ENCODE measurements at regions not wholly inside any gene's neighbourhood (a gene's known extent, or its start where the extent isn't known, plus 50 kb on each side); places are given as distances from the start of the nearest gene placed in this dataset.

- no peaks in the 10 kb centered on the region for H3K9me3 ChIP-seq (ENCODE audit: control insufficient read depth, low read length)
- Mint-ChIP-seq H3K4me1 (no peaks in the 10 kb centered on the region), H3K4me3 (no peak overlapping the region), H3K27me3 (ENCODE audit: insufficient read depth) (peaks cover 12% of the 10 kb centered on the region), H3K36me3 (ENCODE audit: low read depth) (no peaks in the 10 kb centered on the region), H3K9me3 (no peaks in the 10 kb centered on the region), H3K27ac (no peak overlapping the region)
- no peak overlapping the region for H3K27ac ChIP-seq (ENCODE audit: low read depth, low read length)
- TF ChIP-seq CTCF (conservative IDR thresholded peaks at IDR 0.05): no peak
- no peaks in the 10 kb centered on the region for H3K36me3 ChIP-seq (ENCODE audit: control insufficient read depth, insufficient read depth, low read length)
- H3K9ac ChIP-seq (ENCODE audit: extremely low read depth, low read length, poor library complexity, severe bottlenecking): no peak overlapping the region
- H3K4me3 ChIP-seq (ENCODE audit: low read length): no peak overlapping the region
- 90 to 100% methylated on average over 3 to 4 of the region's 4 CpGs for WGBS, 2 experiments (ENCODE audit: insufficient coverage in 1 of 2, insufficient read length in 1 of 2)
- no peak for DNase-seq
- no peaks in the 10 kb centered on the region for H3K27me3 ChIP-seq (ENCODE audit: control insufficient read depth, insufficient read depth, low read length, poor library complexity, severe bottlenecking)
- no peaks in the 10 kb centered on the region for H3K4me1 ChIP-seq (ENCODE audit: control insufficient read depth, insufficient read depth, low read length)
Measured at GRCh38 chr12:78671295-78671694, 193.3 kb upstream of the SYT1 start.

- no peaks in the 10 kb centered on the region for H3K27me3 ChIP-seq (ENCODE audit: control insufficient read depth, insufficient read depth, low read length, poor library complexity, severe bottlenecking)
- Mint-ChIP-seq H3K27me3 (ENCODE audit: insufficient read depth) (peaks cover 12% of the 10 kb centered on the region), H3K4me1 (no peaks in the 10 kb centered on the region), H3K4me3 (no peak overlapping the region), H3K27ac (no peak overlapping the region), H3K36me3 (ENCODE audit: low read depth) (no peaks in the 10 kb centered on the region), H3K9me3 (no peaks in the 10 kb centered on the region)
- no peak overlapping the region for H3K4me3 ChIP-seq (ENCODE audit: low read length)
- WGBS, 2 experiments (ENCODE audit: insufficient coverage in 1 of 2, insufficient read length in 1 of 2): 88 to 100% methylated on average over 1 to 2 of the region's 2 CpGs
- no peaks in the 10 kb centered on the region for H3K9me3 ChIP-seq (ENCODE audit: control insufficient read depth, low read length)
- no peak overlapping the region for H3K9ac ChIP-seq (ENCODE audit: extremely low read depth, low read length, poor library complexity, severe bottlenecking)
- H3K36me3 ChIP-seq (ENCODE audit: control insufficient read depth, insufficient read depth, low read length): no peaks in the 10 kb centered on the region
- TF ChIP-seq CTCF (conservative IDR thresholded peaks at IDR 0.05): peak; percentile 41
- H3K4me1 ChIP-seq (ENCODE audit: control insufficient read depth, insufficient read depth, low read length): no peaks in the 10 kb centered on the region
- H3K27ac ChIP-seq (ENCODE audit: low read depth, low read length): no peak overlapping the region
- peak; percentile 65 for DNase-seq
Measured at GRCh38 chr12:78672033-78672432, 192.5 kb upstream of the SYT1 start.

- Histone ChIP-seq H3K4me1 (ENCODE audit: control insufficient read depth, insufficient read depth, low read length) (no peaks in the 10 kb centered on the region), H3K27ac (ENCODE audit: low read depth, low read length) (no peak overlapping the region), H3K36me3 (ENCODE audit: control insufficient read depth, insufficient read depth, low read length) (no peaks in the 10 kb centered on the region), H3K9me3 (ENCODE audit: control insufficient read depth, low read length) (no peaks in the 10 kb centered on the region), H3K9ac (ENCODE audit: extremely low read depth, low read length, poor library complexity, severe bottlenecking) (no peak overlapping the region), H3K4me3 (ENCODE audit: low read length) (no peak overlapping the region), H3K27me3 (ENCODE audit: control insufficient read depth, insufficient read depth, low read length, poor library complexity, severe bottlenecking) (no peaks in the 10 kb centered on the region)
- no peaks in the 10 kb centered on the region for H3K36me3 Mint-ChIP-seq (ENCODE audit: low read depth)
- peaks cover 7% of the 10 kb centered on the region for H3K4me1 Mint-ChIP-seq
- WGBS, 2 experiments (ENCODE audit: insufficient coverage in 1 of 2, insufficient read length in 1 of 2): 95% methylated on average over 1 of the region's 2 CpGs; no CpG with 5 or more reads in 1 of the 2 experiments
- H3K27ac Mint-ChIP-seq: no peak overlapping the region
- H3K27me3 Mint-ChIP-seq (ENCODE audit: insufficient read depth): peaks cover under 1% of the 10 kb centered on the region
- H3K9me3 Mint-ChIP-seq: no peaks in the 10 kb centered on the region
- no peak for DNase-seq
- H3K4me3 Mint-ChIP-seq: no peak overlapping the region
- TF ChIP-seq CTCF (conservative IDR thresholded peaks at IDR 0.05): no peak
Measured at GRCh38 chr12:78674311-78675090, 190.1 kb upstream of the SYT1 start.
